ENCODE measurements at regions not wholly inside any gene's neighbourhood (a gene's known extent, or its start where the extent isn't known, plus 50 kb on each side); places are given as distances from the start of the nearest gene placed in this dataset.

DNA sequence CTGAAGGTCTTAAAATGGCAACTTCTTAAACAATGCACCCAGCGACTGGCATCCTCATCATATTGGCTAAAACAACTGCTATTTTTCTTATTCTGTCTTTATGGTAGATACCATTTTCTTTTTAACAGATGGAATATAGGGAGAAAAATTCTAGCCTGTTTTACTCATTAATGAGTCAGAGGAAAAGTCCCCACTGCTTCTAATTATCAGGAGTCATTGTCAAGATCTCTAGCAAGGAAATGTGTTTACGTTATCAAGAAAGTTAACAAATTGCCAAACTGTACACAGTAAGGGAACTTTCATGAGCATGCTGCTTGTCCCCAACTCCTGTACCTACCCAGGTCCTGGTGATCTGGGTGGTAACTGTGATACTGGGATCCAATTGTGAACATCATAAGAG, 117.7 kb upstream of the KIAA1217 start:
- no peak for DNase-seq
- intact Hi-C loops (cut with DNase I), result no loop called here

GRCh38 chr10:24096281-24096680, 112.7 kb upstream of the KIAA1217 start:
- intact Hi-C loops (cut with DNase I), result no loop called here
- no peak for DNase-seq

DNA sequence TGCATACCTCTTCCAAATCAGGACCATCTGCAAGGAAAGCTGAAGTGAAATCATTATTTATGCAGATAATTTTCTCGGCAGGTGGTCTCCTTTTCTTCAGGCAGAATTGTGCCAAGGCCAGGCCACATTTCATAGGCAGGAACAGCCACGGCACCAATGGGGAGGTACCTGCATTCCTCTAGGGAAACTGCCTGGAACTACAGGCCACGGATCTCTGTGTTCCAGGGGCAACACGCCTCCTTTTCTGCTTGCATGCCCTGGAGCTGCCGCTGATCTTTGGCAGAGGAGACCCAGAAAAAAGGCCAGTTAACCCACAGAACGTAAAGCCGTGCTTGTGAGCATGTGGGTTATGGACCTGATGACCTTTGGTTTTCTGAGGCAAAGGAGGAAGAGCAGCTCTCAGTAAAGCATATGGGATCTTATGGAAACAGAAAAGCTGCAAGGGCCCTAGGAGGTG, 111.2 kb upstream of the KIAA1217 start:
- DNase-seq, result no peak
- intact Hi-C loops (cut with DNase I), result no loop called here

- intact Hi-C loops (cut with DNase I), result no loop called here
- no peak for DNase-seq
Measured at GRCh38 chr10:24104895-24105294, 104.0 kb upstream of the KIAA1217 start.

DNA sequence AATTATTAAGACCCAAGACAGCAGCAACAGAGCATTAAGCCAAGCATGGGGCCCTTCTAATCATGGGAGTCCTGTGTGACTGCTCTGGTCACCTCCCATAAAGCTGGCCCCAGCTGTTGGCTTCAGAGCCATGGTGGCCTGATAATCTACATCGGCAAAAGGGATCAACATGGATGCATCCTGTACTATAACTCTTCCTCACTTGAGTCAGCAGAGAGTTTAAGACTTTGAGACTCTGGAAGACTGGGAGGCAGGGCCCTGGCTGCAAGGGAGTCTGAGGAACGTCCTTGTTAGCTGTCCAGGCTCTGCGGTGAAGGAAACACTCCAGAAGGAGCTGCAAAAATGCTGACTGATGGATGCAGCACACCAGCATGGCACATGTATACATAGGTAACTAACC, 95.0 kb upstream of the KIAA1217 start:
- no peak for DNase-seq
- intact Hi-C loops (cut with DNase I), result no loop called here

- DNase-seq, result no peak
- intact Hi-C loops (cut with DNase I), result no loop called here
Measured at GRCh38 chr10:24114556-24114955, 94.4 kb upstream of the KIAA1217 start.

DNA sequence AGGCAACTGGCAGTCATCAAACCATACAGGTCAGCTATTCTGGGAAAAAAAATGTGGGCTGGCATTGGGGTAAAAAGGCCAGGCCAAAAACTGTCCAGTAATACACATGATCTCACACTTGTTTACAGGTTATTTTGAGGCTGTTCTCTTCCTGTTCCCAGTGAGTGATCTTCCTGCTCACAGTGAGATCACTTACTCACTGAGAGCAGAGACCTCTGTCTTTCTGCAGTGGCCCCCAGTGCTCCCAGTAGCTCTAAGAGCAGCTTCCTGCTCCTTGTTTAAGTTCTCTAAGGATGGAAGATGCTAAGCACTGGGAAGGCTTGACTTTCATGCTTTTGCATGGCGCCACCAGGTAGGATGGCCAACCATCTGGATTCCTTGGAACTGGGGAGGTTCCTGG, 93.5 kb upstream of the KIAA1217 start:
- intact Hi-C loops (cut with DNase I), result no loop called here
- no peak for DNase-seq

- peak in 3 of 10 donors; percentile 12 to 79 (median 18) for DNase-seq
Measured at GRCh38 chr10:24118246-24118645, 90.7 kb upstream of the KIAA1217 start.

GRCh38 chr10:24119896-24120295, 89.0 kb upstream of the KIAA1217 start:
- intact Hi-C loops (cut with DNase I), result no loop called here
- no peak for DNase-seq

More at GRCh38 chr10:24118246-24118645, 90.7 kb upstream of the KIAA1217 start:
- intact Hi-C loops (cut with DNase I), result no loop called here

DNA sequence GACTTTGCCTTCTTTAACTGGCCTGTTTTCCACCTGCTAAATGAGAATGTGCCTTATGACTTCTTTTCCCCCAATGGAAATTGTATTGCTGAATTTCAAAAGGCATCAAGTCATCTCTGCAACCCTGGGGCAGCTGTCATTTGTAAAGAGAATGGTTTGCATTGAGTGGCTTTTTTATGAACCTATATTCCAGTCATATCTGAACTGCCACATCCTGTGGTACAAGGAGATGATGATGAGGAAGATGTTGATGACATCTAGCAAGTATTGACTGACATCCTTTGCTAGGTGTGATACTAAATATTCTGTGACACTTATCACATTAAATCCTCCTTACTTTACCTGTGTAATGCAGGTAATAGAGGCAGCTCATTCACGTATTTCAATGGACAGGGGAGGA, 88.3 kb upstream of the KIAA1217 start:
- intact Hi-C loops (cut with DNase I), result no loop called here
- DNase-seq, result no peak

DNA sequence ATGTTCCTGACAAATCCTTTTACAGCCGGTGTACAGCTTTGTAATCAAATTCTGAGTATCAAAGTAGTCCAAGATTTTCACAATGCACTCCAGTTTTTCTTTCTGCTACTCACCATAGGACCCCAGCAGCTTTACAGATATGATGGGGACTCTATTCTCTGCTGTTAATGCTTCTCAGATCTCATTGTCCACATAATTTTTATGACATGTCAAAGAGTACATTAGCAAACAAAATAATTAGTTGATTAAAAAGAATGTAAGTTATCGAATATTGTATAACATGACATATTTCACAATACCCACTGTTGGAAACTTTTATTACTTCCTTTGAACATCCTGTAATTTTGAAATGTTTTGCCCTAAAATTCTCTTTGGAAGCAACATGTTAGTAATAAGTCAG, 81.4 kb upstream of the KIAA1217 start:
- no peak for DNase-seq
- intact Hi-C loops (cut with DNase I), result no loop called here

DNA sequence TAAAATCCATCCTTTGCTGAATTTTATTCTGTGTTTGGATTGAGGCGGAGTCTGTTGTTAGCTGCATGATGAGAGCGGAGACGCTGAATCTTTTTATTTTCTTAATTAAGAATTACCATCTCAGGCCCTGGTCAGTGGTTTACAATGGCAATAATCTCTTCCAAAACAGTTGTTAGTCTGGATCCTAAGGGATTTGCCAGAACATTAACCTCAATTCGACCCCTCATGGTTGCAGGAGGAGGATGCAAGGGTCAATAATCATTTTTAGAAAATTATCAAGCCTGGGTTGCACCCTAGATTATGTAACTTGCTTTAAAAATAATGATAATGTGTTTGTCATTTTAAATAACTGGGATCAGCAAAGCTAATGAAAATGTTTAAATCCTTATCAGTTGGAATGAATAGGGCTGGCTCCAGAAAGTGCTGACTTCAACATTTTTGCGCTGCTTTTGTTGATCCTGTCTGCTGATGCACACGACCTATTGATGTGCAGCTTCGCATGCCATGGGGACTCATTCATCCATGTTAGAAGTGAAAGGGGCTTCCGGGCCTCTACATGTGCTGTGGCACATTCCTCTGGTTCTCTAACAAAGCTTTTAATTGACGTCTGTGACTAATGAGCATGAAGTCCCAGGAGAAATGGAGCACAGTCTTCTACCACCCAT, 80.7 kb upstream of the KIAA1217 start:
- intact Hi-C loops (cut with DNase I), result no loop called here
- DNase-seq, result no peak

- DNase-seq, result no peak
- intact Hi-C loops (cut with DNase I), result no loop called here
Measured at GRCh38 chr10:24132741-24133140, 76.2 kb upstream of the KIAA1217 start.

- intact Hi-C loops (cut with DNase I), result no loop called here
- DNase-seq, result no peak
Measured at GRCh38 chr10:24133835-24134234, 75.1 kb upstream of the KIAA1217 start.

- intact Hi-C loops (cut with DNase I), result no loop called here
Measured at GRCh38 chr10:24136070-24136469, 72.9 kb upstream of the KIAA1217 start.

DNA sequence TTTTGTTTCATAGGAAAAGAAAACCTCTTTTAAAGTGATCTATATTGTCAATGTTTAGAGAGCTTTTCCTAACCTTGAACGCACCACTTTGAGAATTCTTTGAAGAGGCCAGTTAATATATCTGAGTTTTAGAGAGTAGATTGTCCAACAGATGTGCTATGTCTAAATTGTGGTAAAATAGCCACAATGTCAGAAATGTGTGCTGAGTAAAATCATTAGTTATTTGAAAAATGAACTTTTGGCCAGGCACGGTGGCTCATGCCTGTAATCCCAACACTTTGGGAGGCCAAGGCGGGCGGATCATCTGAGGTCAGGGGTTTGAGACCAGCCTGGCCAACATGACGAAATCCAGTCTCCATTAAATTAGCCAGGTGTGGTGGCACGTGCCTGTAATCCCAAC, 61.6 kb upstream of the KIAA1217 start:
- no peak for DNase-seq
- intact Hi-C loops (cut with DNase I), result no loop called here

More at GRCh38 chr10:24136070-24136469, 72.9 kb upstream of the KIAA1217 start:
- DNase-seq, result no peak

GRCh38 chr10:24149640-24150039, 59.3 kb upstream of the KIAA1217 start:
- DNase-seq, result no peak
- intact Hi-C loops (cut with DNase I), result no loop called here

DNA sequence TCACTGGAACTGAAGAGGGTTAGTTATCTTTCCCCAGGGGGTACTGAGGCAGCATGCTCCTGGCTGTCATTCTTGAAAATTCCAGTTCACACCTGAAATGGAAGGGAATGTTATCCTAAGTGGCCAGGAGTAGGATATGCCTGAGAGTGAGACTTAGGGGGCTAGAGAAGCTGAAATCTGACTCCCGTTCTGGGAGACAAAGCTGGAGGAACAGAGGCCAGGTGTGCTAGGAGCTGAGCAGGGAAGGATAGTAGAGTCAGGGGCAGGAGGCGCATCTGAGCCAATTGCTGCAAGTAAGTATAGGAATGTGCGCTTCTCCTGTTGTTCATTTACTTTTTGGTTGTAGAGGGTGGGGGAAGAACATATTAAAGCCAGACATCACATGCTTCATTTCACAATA, 58.1 kb upstream of the KIAA1217 start:
- intact Hi-C loops (cut with DNase I), result no loop called here
- DNase-seq, result no peak

DNA sequence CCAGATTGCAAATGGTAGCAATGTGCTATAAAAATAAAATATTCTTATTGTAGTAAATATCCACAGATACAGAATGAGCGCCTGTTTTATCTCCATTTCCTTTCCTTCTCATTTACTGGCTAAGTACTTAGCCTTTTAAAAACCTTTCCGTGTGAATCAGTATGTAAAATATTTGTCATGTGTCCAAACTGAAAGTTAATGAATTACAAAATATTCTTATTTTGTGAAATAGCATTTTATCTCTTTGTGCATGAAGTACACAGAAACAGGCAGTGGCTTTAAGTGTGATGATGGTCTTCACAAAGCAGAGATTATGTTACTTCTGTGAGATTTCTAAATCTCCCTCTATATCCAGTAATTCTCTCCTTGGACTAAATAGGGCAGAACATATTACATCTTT, 56.7 kb upstream of the KIAA1217 start:
- intact Hi-C loops (cut with DNase I), result no loop called here
- no peak for DNase-seq

DNA sequence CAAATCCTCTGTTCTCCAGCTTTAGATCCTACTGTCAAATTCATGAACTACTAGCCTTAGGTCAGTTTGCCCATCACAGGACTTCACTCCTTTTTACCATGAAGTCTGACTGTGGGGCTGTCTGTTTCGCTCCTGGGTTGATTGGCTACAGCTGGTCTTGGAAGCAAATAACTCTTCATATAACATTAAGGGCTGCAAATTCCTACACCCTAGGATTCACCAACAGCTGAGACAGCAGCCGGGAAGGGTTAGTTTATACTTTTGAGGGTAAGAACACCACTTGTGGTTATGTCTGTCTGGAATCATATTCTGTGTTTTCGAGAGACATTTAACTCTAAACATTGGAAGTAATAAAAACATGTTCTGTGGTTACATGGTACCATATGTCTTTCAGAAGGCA, 55.9 kb upstream of the KIAA1217 start:
- DNase-seq, result no peak

GRCh38 chr10:24153537-24153936, 55.4 kb upstream of the KIAA1217 start:
- no peak for DNase-seq
- intact Hi-C loops (cut with DNase I), result no loop called here

More for the DNA sequence above, 55.9 kb upstream of the KIAA1217 start:
- intact Hi-C loops (cut with DNase I), result no loop called here

GRCh38 chr10:24156686-24157085, 52.3 kb upstream of the KIAA1217 start:
- DNase-seq, result no peak
- intact Hi-C loops (cut with DNase I), result no loop called here

GRCh38 chr10:24157567-24157966, 51.4 kb upstream of the KIAA1217 start:
- intact Hi-C loops (cut with DNase I), result no loop called here

More at GRCh38 chr10:24157567-24157966, 51.4 kb upstream of the KIAA1217 start:
- no peak for DNase-seq
